ENCODE measurements at regions not wholly inside any gene's neighbourhood (a gene's known extent, or its start where the extent isn't known, plus 50 kb on each side); places are given as distances from the start of the nearest gene placed in this dataset.

GRCh38 chr3:154044671-154045070, 76.5 kb upstream of the ARHGEF26 start:
- TF ChIP-seq CTCF (IDR thresholded peaks at IDR 0.05) (no peak), POLR2A (IDR thresholded peaks at IDR 0.05; ENCODE audit: low read length) (no peak)

Measured in A549 (cell line).